K562 (cell line): ENCODE measurements at regions not wholly inside any gene's neighbourhood (a gene's known extent, or its start where the extent isn't known, plus 50 kb on each side); places are given as distances from the start of the nearest gene placed in this dataset.

Experiments
- ELF1 ChIP-seq: fragments of 200-800 bp; sonication (Bioruptor generic); IDR thresholded peaks from 2 replicates; pipeline ENCODE4 v1.6.1; 2016; ENCODE audit warnings: missing genetic modification characterization, missing compliant biosample characterization
- GABPA ChIP-seq: fragments of 200-800 bp; sonication (Bioruptor generic); conservative IDR thresholded peaks from 2 replicates; pipeline ENCODE4 v1.6.1; 2016; ENCODE audit warnings: low read depth, missing genetic modification characterization, missing compliant biosample characterization
- HSF4 ChIP-seq: fragments of 250-450 bp; sonication (Bioruptor Pico); IDR thresholded peaks from 2 replicates; pipeline ENCODE4 v2.1.2; 2022; ENCODE audit warnings: mild to moderate bottlenecking, moderate library complexity, borderline replicate concordance

DNA sequence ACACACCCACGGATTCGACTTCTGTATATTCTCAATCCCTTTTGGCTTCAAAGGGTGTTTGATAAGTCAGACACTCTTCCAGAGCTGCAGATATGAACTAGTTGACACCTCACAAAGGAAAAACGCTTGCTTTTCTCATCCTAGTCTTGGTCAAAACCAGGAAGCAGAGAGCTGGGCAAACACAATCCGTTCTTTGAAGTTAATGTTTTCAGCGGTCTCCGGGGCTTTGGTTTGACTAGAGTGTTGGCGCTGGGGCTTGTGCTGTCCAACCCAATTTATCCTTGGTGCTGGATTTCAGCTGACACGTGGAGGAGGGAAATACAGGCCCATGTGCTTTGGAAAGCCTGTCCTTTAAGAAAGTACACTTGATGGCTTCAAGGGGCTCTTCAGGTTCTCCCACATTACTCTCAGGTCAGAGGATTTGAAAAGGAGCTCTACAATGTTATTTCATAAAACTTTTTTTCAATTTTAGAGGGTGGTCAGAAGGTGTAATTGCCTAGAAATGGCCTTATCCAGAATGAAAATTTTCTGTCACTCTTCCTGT, 985.8 kb downstream of the VRK1 start:
- no peak for TF ChIP-seq GABPA (tag)
- TF ChIP-seq HSF4 (CRISPR knock-in tag) = no peak
- TF ChIP-seq ELF1 (tag) = no peak
